OCI-LY1 (cell line): ENCODE measurements at regions not wholly inside any gene's neighbourhood (a gene's known extent, or its start where the extent isn't known, plus 50 kb on each side); places are given as distances from the start of the nearest gene placed in this dataset.
A peak's percentile ranks its signal among the peaks of the same experiment; 100 is the strongest.

Experiments
- H2AFZ ChIP-seq: fragments of 200-600 bp; sonication (generic), shearing (Covaris generic); 2 replicates; pipeline ENCODE4 v1.6.0; 2014; ENCODE audit warnings: antibody characterized with exemption, mild to moderate bottlenecking, low read length
- H3F3A ChIP-seq: fragments of 200-600 bp; sonication (generic), shearing (Covaris generic); 2 replicates; pipeline ENCODE4 v1.6.0; 2014; ENCODE audit warnings: mild to moderate bottlenecking, antibody characterized with exemption, low read length, moderate library complexity; ENCODE audit not compliant: insufficient read depth
- H3K27ac ChIP-seq: fragments of 200-600 bp; sonication (generic); 2 replicates; pipeline ENCODE4 v1.5.1; 2014; ENCODE audit warnings: low read length, mixed run types, mild to moderate bottlenecking, low read depth; ENCODE audit not compliant: poor library complexity, severe bottlenecking
- H3K27me3 ChIP-seq: fragments of 200-600 bp; sonication (generic); 2 replicates; pipeline ENCODE4 v1.6.0; 2014; ENCODE audit warnings: antibody characterized with exemption, mild to moderate bottlenecking, low read length, moderate library complexity; ENCODE audit not compliant: insufficient read depth
- H3K36me3 ChIP-seq: fragments of 200-600 bp; sonication (generic); 2 replicates; pipeline ENCODE4 v1.6.1; 2014; ENCODE audit warnings: mild to moderate bottlenecking, antibody characterized with exemption, low read length, moderate library complexity, mixed read lengths; ENCODE audit not compliant: insufficient read depth
- H3K4me1 ChIP-seq: fragments of 200-600 bp; sonication (generic); 2 replicates; pipeline ENCODE4 v1.5.1; 2014; ENCODE audit warnings: mild to moderate bottlenecking, low read length, moderate library complexity; ENCODE audit not compliant: insufficient read depth, severe bottlenecking
- H3K4me2 ChIP-seq: fragments of 200-600 bp; sonication (generic), shearing (Covaris generic); 2 replicates; pipeline ENCODE4 v1.6.1; 2014; ENCODE audit warnings: low read length
- H3K4me3 ChIP-seq: fragments of 200-600 bp; sonication (generic); 2 replicates; pipeline ENCODE4 v1.5.1; 2014; ENCODE audit warnings: low read length, low read depth, mild to moderate bottlenecking, mixed read lengths; ENCODE audit not compliant: poor library complexity, severe bottlenecking
- H3K79me2 ChIP-seq: fragments of 200-600 bp; shearing (Covaris generic); 2 replicates; pipeline ENCODE4 v1.6.1; 2016; ENCODE audit warnings: mixed run types, low read length, mixed read lengths; ENCODE audit not compliant: insufficient read depth
- H3K9ac ChIP-seq: fragments of 200-600 bp; sonication (generic), shearing (Covaris generic); 2 replicates; pipeline ENCODE4 v1.6.1; 2014; ENCODE audit warnings: mild to moderate bottlenecking, low read length, mixed read lengths
- H3K9me2 ChIP-seq: fragments of 200-600 bp; sonication (generic), shearing (Covaris generic); 2 replicates; pipeline ENCODE4 v1.6.1; 2014; ENCODE audit warnings: low read depth, mild to moderate bottlenecking, low read length, mixed read lengths
- H3K9me3 ChIP-seq: fragments of 200-600 bp; shearing (Covaris generic); 2 replicates; pipeline ENCODE4 v1.6.1; 2014; ENCODE audit warnings: low read length, mixed read lengths
- H4K20me1 ChIP-seq: fragments of 200-600 bp; sonication (generic), shearing (Covaris generic); 2 replicates; pipeline ENCODE4 v1.6.0; 2016; ENCODE audit warnings: mild to moderate bottlenecking, low read length; ENCODE audit not compliant: insufficient read depth
- CTCF ChIP-seq: fragments of 200-600 bp; sonication (generic), shearing (Covaris generic); IDR thresholded peaks from 2 replicates; pipeline ENCODE4 v1.5.1; 2017; ENCODE audit warnings: mild to moderate bottlenecking, antibody characterized with exemption, low read length, moderate library complexity, mixed read lengths
- EZH2 ChIP-seq: fragments of 200-600 bp; sonication (generic), shearing (Covaris generic); IDR thresholded peaks from 2 replicates; pipeline ENCODE4 v1.8.0; 2017; ENCODE audit warnings: borderline replicate concordance, mixed run types, mild to moderate bottlenecking, antibody characterized with exemption, low read length, moderate library complexity, mixed read lengths

DNA sequence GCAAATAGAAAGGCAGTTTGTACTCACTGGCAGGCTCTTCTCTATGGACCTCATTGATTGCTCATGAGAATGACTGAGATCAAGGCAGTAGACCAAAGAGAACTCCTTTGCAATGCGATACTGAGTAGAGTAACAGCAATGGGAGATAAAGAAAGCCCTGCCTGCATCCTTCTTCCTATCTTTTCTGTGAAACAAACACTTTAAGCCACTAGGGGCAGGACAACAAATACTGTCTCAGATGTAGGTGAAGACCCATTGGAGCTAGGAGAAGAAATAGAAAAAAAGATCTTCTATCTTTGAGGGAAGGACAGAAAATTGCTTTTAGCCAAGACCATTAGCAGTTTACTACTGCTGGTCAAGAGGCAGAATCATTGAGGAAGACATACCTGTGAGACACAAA is 117.6 kb upstream of the IGSF10 start:
- TF ChIP-seq CTCF (peak; percentile 39), EZH2 (no peak)
- H3F3A ChIP-seq = no peaks in the 10 kb centered on the region
- H3K9me2 ChIP-seq = no peaks in the 10 kb centered on the region
- H3K9ac ChIP-seq = no peak overlapping the region
- H4K20me1 ChIP-seq = no peaks in the 10 kb centered on the region
- H3K27me3 ChIP-seq = no peaks in the 10 kb centered on the region; the same call in 1 of the 2 replicates
- H3K4me2 ChIP-seq = no peak overlapping the region
- H3K9me3 ChIP-seq = no peaks in the 10 kb centered on the region
- no peaks in the 10 kb centered on the region for H3K79me2 ChIP-seq
- H3K27ac ChIP-seq = no peak overlapping the region
- H2AFZ ChIP-seq = no peak overlapping the region
- H3K4me1 ChIP-seq = no peaks in the 10 kb centered on the region
- H3K4me3 ChIP-seq = no peak overlapping the region
- H3K36me3 ChIP-seq = no peaks in the 10 kb centered on the region

- TF ChIP-seq EZH2 (no peak), CTCF (no peak)
- no peak overlapping the region for H3K4me2 ChIP-seq
- no peak overlapping the region for H3K4me3 ChIP-seq
- H3K9ac ChIP-seq = no peak overlapping the region
- no peaks in the 10 kb centered on the region; the same call in 1 of the 2 replicates for H3K27me3 ChIP-seq
- H2AFZ ChIP-seq = no peak overlapping the region
- H3K4me1 ChIP-seq = no peaks in the 10 kb centered on the region
- H3K27ac ChIP-seq = no peak overlapping the region
- no peaks in the 10 kb centered on the region for H3F3A ChIP-seq
- H3K79me2 ChIP-seq = no peaks in the 10 kb centered on the region
- no peaks in the 10 kb centered on the region for H3K9me3 ChIP-seq
- H3K36me3 ChIP-seq = no peaks in the 10 kb centered on the region
- H3K9me2 ChIP-seq = no peaks in the 10 kb centered on the region
- no peaks in the 10 kb centered on the region for H4K20me1 ChIP-seq
Observed at GRCh38 chr3:151576511-151577137, 115.8 kb upstream of the IGSF10 start.

DNA sequence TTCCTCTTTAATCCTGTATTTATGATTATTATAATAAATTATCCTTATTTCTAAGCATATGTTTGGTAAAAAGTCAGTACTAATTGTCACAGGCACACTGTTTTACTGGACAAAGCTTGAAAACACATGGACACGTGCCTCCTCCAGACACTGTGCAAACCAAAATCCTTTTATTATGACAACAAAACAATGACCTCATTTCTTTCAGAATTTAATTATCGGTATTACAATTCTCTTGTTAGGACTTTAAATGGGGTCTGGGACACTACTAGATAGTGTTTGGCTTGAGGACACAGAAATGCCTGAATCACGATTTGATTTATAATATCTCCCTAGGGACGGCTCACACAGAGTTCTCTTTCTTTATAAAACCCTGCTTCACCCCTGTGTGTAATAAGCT is 107.3 kb upstream of the IGSF10 start:
- Histone ChIP-seq H3K4me2 (no peak overlapping the region), H3K4me1 (no peaks in the 10 kb centered on the region), H2AFZ (no peak overlapping the region), H3K79me2 (no peaks in the 10 kb centered on the region), H3K9ac (no peak overlapping the region), H3K9me3 (no peaks in the 10 kb centered on the region), H3K27me3 (no peaks in the 10 kb centered on the region), H3K9me2 (no peaks in the 10 kb centered on the region), H3K36me3 (no peaks in the 10 kb centered on the region), H3F3A (no peaks in the 10 kb centered on the region), H3K4me3 (no peak overlapping the region), H4K20me1 (no peaks in the 10 kb centered on the region), H3K27ac (no peak overlapping the region)
- TF ChIP-seq EZH2 (no peak), CTCF (no peak)
